Panc1 (cell line): ENCODE measurements at regions not wholly inside any gene's neighbourhood (a gene's known extent, or its start where the extent isn't known, plus 50 kb on each side); places are given as distances from the start of the nearest gene placed in this dataset.
"Not testable (repeated sequence)": the region's sequence is repeated elsewhere in the genome, so short reads cannot be mapped to it uniquely, and the experiment has no call there.

Source experiments
- ATAC-seq: fragments of 200-7000 bp; cut with Tn5 transposase; 2 replicates; pipeline ENCODE4 v1.9.1; 2020; ENCODE audit warnings: mild to moderate bottlenecking, moderate library complexity
- BruUV-seq: library from RNA; stranded (reverse); fragments of 400-500 nt; replicated peaks from 2 replicates; lab custom pipeline; 2021; lab: Mats Ljungman, UMichigan
- CTCF ChIA-PET: fragments of 300-600 bp; sonication (Branson Sonifier 250); formaldehyde crosslinking; loops from one replicate; lab custom pipeline; 2022; ENCODE audit warnings: antibody characterized with exemption; lab: Charles Lee
- POLR2A ChIA-PET: fragments of 300-600 bp; sonication (Branson Sonifier 250); formaldehyde crosslinking; loops from one replicate; lab custom pipeline; 2022; ENCODE audit warnings: antibody characterized with exemption; lab: Charles Lee
- DNase-seq: peaks from one replicate; pipeline ENCODE4 v3.0.0-alpha.2; 2010; ENCODE audit warnings: low read depth, low spot score
- H3K27ac ChIP-seq: 2 replicates; pipeline ENCODE4 v1.5.1; 2011; ENCODE audit warnings: mild to moderate bottlenecking, low read length, inconsistent platforms
- H3K27me3 ChIP-seq: fragments of 200-500 bp; sonication (Bioruptor generic); 2 replicates; pipeline ENCODE4 v1.6.0; 2014; ENCODE audit warnings: low read length, inconsistent platforms; ENCODE audit not compliant: control insufficient read depth, insufficient read depth
- H3K36me3 ChIP-seq: fragments of 200-500 bp; sonication (Bioruptor generic); 2 replicates; pipeline ENCODE4 v1.5.1; 2014; ENCODE audit warnings: inconsistent platforms, mild to moderate bottlenecking, low read length, moderate library complexity; ENCODE audit not compliant: control insufficient read depth, insufficient read depth
- H3K4me1 ChIP-seq: 2 replicates; pipeline ENCODE4 v1.5.1; 2011; ENCODE audit warnings: inconsistent platforms, mild to moderate bottlenecking, low read length, moderate library complexity; ENCODE audit not compliant: control insufficient read depth, insufficient read depth
- H3K4me3 ChIP-seq, 2 experiments: 2 replicates each; pipeline ENCODE4 v1.5.1; 2011 to 2012; ENCODE audit warnings: low read depth in 2 of 2, low read length in 2 of 2, mild to moderate bottlenecking in 2 of 2, inconsistent platforms in 1 of 2, moderate library complexity in 1 of 2
- H3K9me3 ChIP-seq: fragments of 200-500 bp; sonication (Bioruptor generic); 2 replicates; pipeline ENCODE4 v1.5.1; 2014; ENCODE audit warnings: low read depth, mild to moderate bottlenecking, inconsistent platforms, low read length, moderate library complexity; ENCODE audit not compliant: control insufficient read depth, insufficient read depth
- POLR2AphosphoS5 ChIP-seq: IDR thresholded peaks from 2 replicates; pipeline ENCODE4 v1.6.1; 2012; ENCODE audit warnings: mild to moderate bottlenecking, low read depth, low read length, moderate library complexity
- REST ChIP-seq, 2 experiments: IDR thresholded peaks; 2 replicates each; pipeline ENCODE4 v1.6.1; 2011 to 2012; ENCODE audit warnings: low read depth in 2 of 2, control low read depth in 1 of 2, low read length in 1 of 2, mild to moderate bottlenecking in 1 of 2, moderate library complexity in 1 of 2; ENCODE audit not compliant: insufficient read depth in 1 of 2
- SIN3A ChIP-seq: IDR thresholded peaks from 2 replicates; pipeline ENCODE4 v1.6.1; 2012; ENCODE audit warnings: low read depth, mild to moderate bottlenecking, low read length, moderate library complexity, borderline replicate concordance; ENCODE audit not compliant: insufficient read depth
- TCF7L2 ChIP-seq: IDR thresholded peaks from 2 replicates; pipeline ENCODE4 v1.6.1; 2011; ENCODE audit warnings: mild to moderate bottlenecking, low read depth, low read length, inconsistent platforms
- in situ Hi-C: cut with HindIII; loops from 2 replicates; pipeline ENCODE4 v1.10.0; 2016; ENCODE audit warnings: low sequenced_read_pairs, low pct_unique_long_range_greater_than_20kb
- intact Hi-C: fragments of 100-400 bp; cut with micrococcal nuclease; formaldehyde crosslinking; loops from one replicate; pipeline ENCODE4 v1.10.0; 2022; ENCODE audit not compliant: unreplicated experiment
- TF ChIP-seq, protein P1 (sequence below): fragments of 450-650 bp; IDR thresholded peaks from 2 replicates; pipeline ENCODE4 v1.5.1; 2017; ENCODE audit warnings: mild to moderate bottlenecking

DNA sequence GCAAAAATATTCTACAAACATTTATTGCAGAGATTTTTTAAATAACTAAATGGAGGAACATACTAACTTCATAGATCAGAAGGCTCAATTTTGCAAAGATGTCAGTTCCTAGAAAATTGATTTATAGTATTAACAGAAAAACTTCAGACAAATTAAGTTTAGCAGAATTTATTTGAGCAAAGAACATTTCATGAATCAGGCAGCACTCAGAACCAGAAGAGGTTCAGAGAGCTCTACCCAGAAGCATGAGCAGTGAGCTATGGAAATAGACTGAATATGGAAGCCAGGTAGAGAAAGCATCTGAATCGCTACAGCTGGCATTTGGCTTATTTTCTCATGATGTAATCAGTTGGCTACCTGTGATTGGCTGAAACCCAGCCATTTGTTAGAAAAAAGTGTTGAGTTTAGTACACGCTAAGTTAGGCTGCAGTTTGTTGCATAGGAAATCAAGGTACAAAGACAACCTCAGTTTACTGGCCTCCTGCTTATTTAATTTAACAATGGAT, 174.5 kb upstream of the TAB2 start:
- H3K9me3 ChIP-seq: no peaks in the 10 kb centered on the region
- ATAC-seq (no peak), DNase-seq (no peak)
- H3K36me3 ChIP-seq: no peaks in the 10 kb centered on the region
- in situ Hi-C loops (no loop called here), intact Hi-C loops (no loop called here)
- TF ChIP-seq REST (IDR thresholded peaks at IDR 0.05; ENCODE audit: insufficient read depth in 1 of 2, low read depth in 2 of 2, low read length in 1 of 2) (no peak), POLR2AphosphoS5 (no peak), TCF7L2 (no peak), SIN3A (no peak)
- TF ChIP-seq, protein P1, sequence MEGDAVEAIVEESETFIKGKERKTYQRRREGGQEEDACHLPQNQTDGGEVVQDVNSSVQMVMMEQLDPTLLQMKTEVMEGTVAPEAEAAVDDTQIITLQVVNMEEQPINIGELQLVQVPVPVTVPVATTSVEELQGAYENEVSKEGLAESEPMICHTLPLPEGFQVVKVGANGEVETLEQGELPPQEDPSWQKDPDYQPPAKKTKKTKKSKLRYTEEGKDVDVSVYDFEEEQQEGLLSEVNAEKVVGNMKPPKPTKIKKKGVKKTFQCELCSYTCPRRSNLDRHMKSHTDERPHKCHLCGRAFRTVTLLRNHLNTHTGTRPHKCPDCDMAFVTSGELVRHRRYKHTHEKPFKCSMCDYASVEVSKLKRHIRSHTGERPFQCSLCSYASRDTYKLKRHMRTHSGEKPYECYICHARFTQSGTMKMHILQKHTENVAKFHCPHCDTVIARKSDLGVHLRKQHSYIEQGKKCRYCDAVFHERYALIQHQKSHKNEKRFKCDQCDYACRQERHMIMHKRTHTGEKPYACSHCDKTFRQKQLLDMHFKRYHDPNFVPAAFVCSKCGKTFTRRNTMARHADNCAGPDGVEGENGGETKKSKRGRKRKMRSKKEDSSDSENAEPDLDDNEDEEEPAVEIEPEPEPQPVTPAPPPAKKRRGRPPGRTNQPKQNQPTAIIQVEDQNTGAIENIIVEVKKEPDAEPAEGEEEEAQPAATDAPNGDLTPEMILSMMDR: no peak
- no peak overlapping the region for H3K27ac ChIP-seq
- no TSS peak for BruUV-seq
- POLR2A ChIA-PET: interaction anchor here (0.7 kb wide), 1 partner anchor 272 kb away, joined by 3 read pairs; no protein-coding TSS in a partner anchor
- CTCF ChIA-PET: no interaction called here
- H3K4me3 ChIP-seq: no peak overlapping the region
- no peaks in the 10 kb centered on the region for H3K4me1 ChIP-seq
- H3K27me3 ChIP-seq: no peaks in the 10 kb centered on the region

DNA sequence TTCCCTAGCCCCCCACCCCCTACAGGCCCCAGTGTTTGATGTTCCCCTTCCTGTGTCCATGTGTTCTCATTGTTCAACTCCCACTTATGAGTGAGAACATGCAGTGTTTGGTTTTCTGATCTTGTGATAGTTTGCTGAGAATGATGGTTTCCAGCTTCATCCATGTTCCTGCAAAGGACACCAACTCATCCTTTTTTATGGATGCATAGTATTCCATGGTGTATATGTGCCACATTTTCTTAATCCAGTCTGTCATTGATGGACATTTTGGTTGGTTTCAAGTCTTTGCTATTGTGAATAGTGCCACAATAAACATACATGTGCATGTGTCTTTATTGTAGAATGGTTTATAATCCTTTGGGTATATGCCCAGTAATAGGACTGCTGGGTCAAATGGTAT, 171.7 kb upstream of the TAB2 start:
- BruUV-seq, H3K36me3 ChIP-seq, DNase-seq, H3K27ac ChIP-seq, POLR2A ChIA-PET, CTCF ChIA-PET, H3K4me3 ChIP-seq, ATAC-seq, H3K9me3 ChIP-seq, H3K27me3 ChIP-seq, intact Hi-C loops, in situ Hi-C loops, H3K4me1 ChIP-seq: not testable (repeated sequence)

GRCh38 chr6:149147195-149147594, 170.3 kb upstream of the TAB2 start:
- Histone ChIP-seq H3K4me1 (no peaks in the 10 kb centered on the region), H3K27ac (no peak overlapping the region), H3K27me3 (no peaks in the 10 kb centered on the region; the same call in 1 of the 2 replicates), H3K36me3 (no peaks in the 10 kb centered on the region), H3K4me3 (no peak overlapping the region), H3K9me3 (no peaks in the 10 kb centered on the region)
- no TSS peak for BruUV-seq
- in situ Hi-C loops: no loop called here
- no peak for ATAC-seq
- no peak for DNase-seq
- POLR2A ChIA-PET: no interaction called here
- intact Hi-C loops: no loop called here
- TF ChIP-seq REST (IDR thresholded peaks at IDR 0.05; ENCODE audit: insufficient read depth in 1 of 2, low read depth in 2 of 2, low read length in 1 of 2): no peak
- CTCF ChIA-PET: no interaction called here
